ENCODE measurements at regions not wholly inside any gene's neighbourhood (a gene's known extent, or its start where the extent isn't known, plus 50 kb on each side); places are given as distances from the start of the nearest gene placed in this dataset.

DNA sequence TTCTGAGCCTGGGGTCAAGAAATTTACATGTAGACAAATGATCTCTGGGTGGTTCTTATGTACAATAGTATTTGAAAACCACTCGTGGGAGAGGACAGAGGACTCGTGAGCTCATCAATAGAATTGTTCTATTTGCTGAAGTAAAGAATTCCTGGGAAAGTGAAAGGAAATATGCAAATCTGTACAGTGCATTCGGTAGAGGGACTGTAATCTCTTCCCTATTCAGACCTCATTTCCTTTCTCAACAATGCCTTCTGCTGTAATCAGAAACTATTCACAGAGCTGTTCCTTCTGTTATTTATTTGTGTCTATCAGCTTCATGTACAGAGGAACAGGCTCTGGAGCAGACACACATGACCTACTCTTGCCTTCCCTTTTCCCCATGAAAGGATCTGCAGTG, 709.4 kb upstream of the KIRREL3 start:
- no peak overlapping the region for H3K4me2 ChIP-seq (ENCODE audit: low read length)
- Mint-ChIP-seq H3K9me3 (ENCODE audit: unreplicated experiment) (no peaks in the 10 kb centered on the region), H3K36me3 (ENCODE audit: low read depth, unreplicated experiment) (no peaks in the 10 kb centered on the region), H3K27me3 (ENCODE audit: low read depth, unreplicated experiment) (no peaks in the 10 kb centered on the region), H3K4me1 (ENCODE audit: low read depth, unreplicated experiment) (no peaks in the 10 kb centered on the region), H3K27ac (ENCODE audit: unreplicated experiment) (no peak overlapping the region), H3K4me3 (ENCODE audit: unreplicated experiment) (no peak overlapping the region)
- no peak overlapping the region for H2AFZ ChIP-seq (ENCODE audit: low read depth, low read length)
- FAIRE-seq (no peak), DNase-seq (ENCODE audit: low read depth) (no peak)
- no peak overlapping the region for H3K9ac ChIP-seq (ENCODE audit: low read length)
- H3K36me3 ChIP-seq (ENCODE audit: insufficient read depth, low read length): no peaks in the 10 kb centered on the region
- H3K79me2 ChIP-seq (ENCODE audit: insufficient read depth, low read length): no peaks in the 10 kb centered on the region
- H3K9me3 ChIP-seq (ENCODE audit: insufficient read depth, low read depth, low read length): no peaks in the 10 kb centered on the region
- H3K27ac ChIP-seq (ENCODE audit: low read depth, low read length): no peak overlapping the region
- H3K4me3 ChIP-seq (ENCODE audit: insufficient read depth, low read depth, low read length): no peak overlapping the region
- H3K4me1 ChIP-seq (ENCODE audit: insufficient read depth, low read length): no peaks in the 10 kb centered on the region
- H3K27me3 ChIP-seq (ENCODE audit: insufficient read depth, low read length): no peaks in the 10 kb centered on the region
- no peaks in the 10 kb centered on the region for H4K20me1 ChIP-seq (ENCODE audit: insufficient read depth, low read length)
- TF ChIP-seq, protein P1, sequence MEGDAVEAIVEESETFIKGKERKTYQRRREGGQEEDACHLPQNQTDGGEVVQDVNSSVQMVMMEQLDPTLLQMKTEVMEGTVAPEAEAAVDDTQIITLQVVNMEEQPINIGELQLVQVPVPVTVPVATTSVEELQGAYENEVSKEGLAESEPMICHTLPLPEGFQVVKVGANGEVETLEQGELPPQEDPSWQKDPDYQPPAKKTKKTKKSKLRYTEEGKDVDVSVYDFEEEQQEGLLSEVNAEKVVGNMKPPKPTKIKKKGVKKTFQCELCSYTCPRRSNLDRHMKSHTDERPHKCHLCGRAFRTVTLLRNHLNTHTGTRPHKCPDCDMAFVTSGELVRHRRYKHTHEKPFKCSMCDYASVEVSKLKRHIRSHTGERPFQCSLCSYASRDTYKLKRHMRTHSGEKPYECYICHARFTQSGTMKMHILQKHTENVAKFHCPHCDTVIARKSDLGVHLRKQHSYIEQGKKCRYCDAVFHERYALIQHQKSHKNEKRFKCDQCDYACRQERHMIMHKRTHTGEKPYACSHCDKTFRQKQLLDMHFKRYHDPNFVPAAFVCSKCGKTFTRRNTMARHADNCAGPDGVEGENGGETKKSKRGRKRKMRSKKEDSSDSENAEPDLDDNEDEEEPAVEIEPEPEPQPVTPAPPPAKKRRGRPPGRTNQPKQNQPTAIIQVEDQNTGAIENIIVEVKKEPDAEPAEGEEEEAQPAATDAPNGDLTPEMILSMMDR (IDR thresholded peaks at IDR 0.05; ENCODE audit: insufficient read depth, low read depth, low read length): no peak
- TF ChIP-seq EZH2 (IDR thresholded peaks at IDR 0.05; ENCODE audit: insufficient read depth, low read length): no peak

DNA sequence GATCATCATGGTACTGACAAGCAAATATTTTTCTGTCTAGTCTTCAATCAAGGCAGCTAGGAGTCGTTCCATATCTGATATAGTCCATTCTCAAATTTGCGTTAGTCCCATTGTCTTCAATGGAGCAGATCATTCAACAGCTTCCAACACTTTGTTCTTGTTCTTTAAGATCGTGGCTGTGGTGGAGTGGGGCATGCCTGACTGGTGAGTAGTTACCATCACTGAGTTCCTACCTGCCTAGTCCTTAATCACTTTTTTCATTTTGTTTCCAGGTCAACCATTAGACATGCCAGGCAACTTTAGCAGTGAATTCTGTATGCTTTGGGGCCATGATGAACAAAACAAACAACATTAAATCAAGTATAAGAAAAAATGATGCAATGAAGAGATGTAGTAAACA, 693.1 kb upstream of the KIRREL3 start:
- no peak overlapping the region for H3K27ac Mint-ChIP-seq (ENCODE audit: unreplicated experiment)
- no peak overlapping the region for H2AFZ ChIP-seq (ENCODE audit: low read depth, low read length)
- TF ChIP-seq, protein P1 (IDR thresholded peaks at IDR 0.05; ENCODE audit: insufficient read depth, low read depth, low read length): no peak
- no peak for TF ChIP-seq EZH2 (IDR thresholded peaks at IDR 0.05; ENCODE audit: insufficient read depth, low read length)
- DNase-seq (ENCODE audit: low read depth): no peak
- H3K9me3 Mint-ChIP-seq (ENCODE audit: unreplicated experiment): no peaks in the 10 kb centered on the region
- H3K27me3 ChIP-seq (ENCODE audit: insufficient read depth, low read length): no peaks in the 10 kb centered on the region
- no peaks in the 10 kb centered on the region for H3K79me2 ChIP-seq (ENCODE audit: insufficient read depth, low read length)
- no peaks in the 10 kb centered on the region for H3K36me3 ChIP-seq (ENCODE audit: insufficient read depth, low read length)
- H3K4me3 ChIP-seq (ENCODE audit: insufficient read depth, low read depth, low read length): no peak overlapping the region
- H3K4me1 Mint-ChIP-seq (ENCODE audit: low read depth, unreplicated experiment): no peaks in the 10 kb centered on the region
- no peak overlapping the region for H3K27ac ChIP-seq (ENCODE audit: low read depth, low read length)
- no peaks in the 10 kb centered on the region for H3K36me3 Mint-ChIP-seq (ENCODE audit: low read depth, unreplicated experiment)
- H3K9me3 ChIP-seq (ENCODE audit: insufficient read depth, low read depth, low read length): no peaks in the 10 kb centered on the region
- H3K9ac ChIP-seq (ENCODE audit: low read length): no peak overlapping the region
- H3K27me3 Mint-ChIP-seq (ENCODE audit: low read depth, unreplicated experiment): peaks cover 2% of the 10 kb centered on the region
- no peaks in the 10 kb centered on the region for H4K20me1 ChIP-seq (ENCODE audit: insufficient read depth, low read length)
- no peak overlapping the region for H3K4me3 Mint-ChIP-seq (ENCODE audit: unreplicated experiment)
- H3K4me1 ChIP-seq (ENCODE audit: insufficient read depth, low read length): no peaks in the 10 kb centered on the region
- no peak overlapping the region for H3K4me2 ChIP-seq (ENCODE audit: low read length)
- FAIRE-seq: no peak

DNA sequence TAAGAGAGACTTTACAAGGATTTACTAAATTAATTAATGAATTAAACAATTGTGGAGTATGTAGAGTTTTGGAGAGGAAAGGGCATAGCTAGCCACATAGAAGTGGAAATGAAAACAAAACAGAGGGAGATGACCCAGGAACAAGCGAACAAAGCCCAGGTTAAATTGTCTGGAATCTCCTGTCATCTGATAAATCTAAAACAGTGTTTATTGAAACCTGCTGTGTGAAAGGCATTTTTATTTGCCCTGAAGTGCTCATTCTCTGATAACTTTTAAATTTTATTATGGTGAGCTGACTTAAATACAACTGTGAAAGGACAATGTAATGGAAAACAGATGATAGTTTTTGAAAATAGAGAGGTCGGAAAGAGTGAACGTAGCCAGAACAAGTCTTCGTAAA, 682.8 kb upstream of the KIRREL3 start:
- no peak for FAIRE-seq

More for the DNA sequence above, 682.8 kb upstream of the KIRREL3 start:
- Histone ChIP-seq H3K9me3 (ENCODE audit: insufficient read depth, low read depth, low read length) (no peaks in the 10 kb centered on the region), H2AFZ (ENCODE audit: low read depth, low read length) (no peak overlapping the region), H3K4me3 (ENCODE audit: insufficient read depth, low read depth, low read length) (no peak overlapping the region), H3K27me3 (ENCODE audit: insufficient read depth, low read length) (no peaks in the 10 kb centered on the region), H3K4me2 (ENCODE audit: low read length) (no peak overlapping the region), H3K27ac (ENCODE audit: low read depth, low read length) (no peak overlapping the region), H3K36me3 (ENCODE audit: insufficient read depth, low read length) (no peaks in the 10 kb centered on the region), H3K9ac (ENCODE audit: low read length) (no peak overlapping the region), H4K20me1 (ENCODE audit: insufficient read depth, low read length) (no peaks in the 10 kb centered on the region), H3K4me1 (ENCODE audit: insufficient read depth, low read length) (no peaks in the 10 kb centered on the region), H3K79me2 (ENCODE audit: insufficient read depth, low read length) (no peaks in the 10 kb centered on the region)
- no peaks in the 10 kb centered on the region for H3K36me3 Mint-ChIP-seq (ENCODE audit: low read depth, unreplicated experiment)
- no peaks in the 10 kb centered on the region for H3K9me3 Mint-ChIP-seq (ENCODE audit: unreplicated experiment)
- no peak overlapping the region for H3K4me3 Mint-ChIP-seq (ENCODE audit: unreplicated experiment)
- H3K27me3 Mint-ChIP-seq (ENCODE audit: low read depth, unreplicated experiment): no peaks in the 10 kb centered on the region
- no peak for DNase-seq (ENCODE audit: low read depth)
- no peak for TF ChIP-seq EZH2 (IDR thresholded peaks at IDR 0.05; ENCODE audit: insufficient read depth, low read length)
- TF ChIP-seq, protein P1 (IDR thresholded peaks at IDR 0.05; ENCODE audit: insufficient read depth, low read depth, low read length): no peak
- peaks cover 2% of the 10 kb centered on the region for H3K4me1 Mint-ChIP-seq (ENCODE audit: low read depth, unreplicated experiment)
- H3K27ac Mint-ChIP-seq (ENCODE audit: unreplicated experiment): no peak overlapping the region

All from astrocyte (in vitro differentiated cells and primary cell).